ENCODE measurements at regions not wholly inside any gene's neighbourhood (a gene's known extent, or its start where the extent isn't known, plus 50 kb on each side); places are given as distances from the start of the nearest gene placed in this dataset.
A peak's percentile ranks its signal among the peaks of the same experiment; 100 is the strongest.

DNA sequence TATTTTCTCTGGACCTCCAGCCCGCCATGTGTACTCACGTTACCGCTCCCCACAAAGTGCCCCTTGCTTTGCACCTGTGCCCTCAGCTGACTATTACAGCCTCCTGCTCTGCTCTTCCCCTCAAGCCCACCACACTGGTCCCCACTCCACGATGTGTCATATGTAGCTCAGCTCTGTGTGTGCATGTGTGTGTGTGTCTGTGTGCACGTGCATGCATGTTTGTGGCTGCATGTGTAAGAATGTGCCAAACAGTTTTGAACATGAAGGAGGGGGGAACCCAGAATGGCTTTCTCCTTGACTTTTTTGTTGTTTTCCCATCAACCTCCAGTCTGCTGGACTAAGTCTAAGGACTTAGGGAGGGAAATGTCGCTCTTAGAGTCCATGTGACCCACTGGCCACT, 54.8 kb upstream of the BTRC start:
- no peak overlapping the region for H3K4me3 ChIP-seq (ENCODE audit: low read depth, low read length)
- TF ChIP-seq, protein P1, sequence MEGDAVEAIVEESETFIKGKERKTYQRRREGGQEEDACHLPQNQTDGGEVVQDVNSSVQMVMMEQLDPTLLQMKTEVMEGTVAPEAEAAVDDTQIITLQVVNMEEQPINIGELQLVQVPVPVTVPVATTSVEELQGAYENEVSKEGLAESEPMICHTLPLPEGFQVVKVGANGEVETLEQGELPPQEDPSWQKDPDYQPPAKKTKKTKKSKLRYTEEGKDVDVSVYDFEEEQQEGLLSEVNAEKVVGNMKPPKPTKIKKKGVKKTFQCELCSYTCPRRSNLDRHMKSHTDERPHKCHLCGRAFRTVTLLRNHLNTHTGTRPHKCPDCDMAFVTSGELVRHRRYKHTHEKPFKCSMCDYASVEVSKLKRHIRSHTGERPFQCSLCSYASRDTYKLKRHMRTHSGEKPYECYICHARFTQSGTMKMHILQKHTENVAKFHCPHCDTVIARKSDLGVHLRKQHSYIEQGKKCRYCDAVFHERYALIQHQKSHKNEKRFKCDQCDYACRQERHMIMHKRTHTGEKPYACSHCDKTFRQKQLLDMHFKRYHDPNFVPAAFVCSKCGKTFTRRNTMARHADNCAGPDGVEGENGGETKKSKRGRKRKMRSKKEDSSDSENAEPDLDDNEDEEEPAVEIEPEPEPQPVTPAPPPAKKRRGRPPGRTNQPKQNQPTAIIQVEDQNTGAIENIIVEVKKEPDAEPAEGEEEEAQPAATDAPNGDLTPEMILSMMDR (IDR thresholded peaks at IDR 0.05; ENCODE audit: insufficient read depth, low read depth, low read length): no peak
- DNase-seq (ENCODE audit: low read depth): no peak

DNA sequence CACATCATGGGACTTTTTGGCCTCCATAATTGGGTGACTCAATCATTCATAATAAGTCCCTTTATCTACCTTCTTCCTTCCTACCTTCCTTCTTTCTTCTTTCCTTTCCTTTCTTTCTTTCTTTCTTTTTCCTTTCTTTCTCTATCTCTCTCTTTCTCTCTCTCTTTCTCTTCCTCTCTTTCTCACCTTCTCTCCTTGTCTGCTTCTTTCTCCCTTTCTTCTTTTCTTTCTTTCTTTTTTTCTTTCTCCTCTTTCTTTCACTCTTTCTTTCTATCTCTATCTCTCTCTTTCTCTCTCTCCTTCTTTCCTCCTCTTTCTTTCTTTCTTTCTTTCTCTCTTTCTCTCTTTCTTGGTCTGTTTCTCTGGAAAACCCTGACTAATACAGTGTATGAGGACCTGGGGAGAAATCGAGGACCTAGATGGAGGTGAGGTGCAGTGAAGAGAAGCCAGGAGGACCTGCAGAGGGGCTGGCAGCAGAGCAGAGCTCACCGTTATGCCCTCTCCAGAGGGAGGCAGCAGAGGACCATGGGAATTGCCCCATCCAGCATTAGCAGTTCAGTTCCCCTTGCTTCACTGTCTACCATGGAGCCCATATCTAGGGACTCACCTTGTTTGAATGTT, 52.7 kb upstream of the BTRC start:
- TF ChIP-seq, protein P1 (IDR thresholded peaks at IDR 0.05; ENCODE audit: insufficient read depth, low read depth, low read length): peak; percentile 61
- H3K4me3 ChIP-seq (ENCODE audit: low read depth, low read length): no peak overlapping the region
- peak; percentile 57 for DNase-seq (ENCODE audit: low read depth)

DNA sequence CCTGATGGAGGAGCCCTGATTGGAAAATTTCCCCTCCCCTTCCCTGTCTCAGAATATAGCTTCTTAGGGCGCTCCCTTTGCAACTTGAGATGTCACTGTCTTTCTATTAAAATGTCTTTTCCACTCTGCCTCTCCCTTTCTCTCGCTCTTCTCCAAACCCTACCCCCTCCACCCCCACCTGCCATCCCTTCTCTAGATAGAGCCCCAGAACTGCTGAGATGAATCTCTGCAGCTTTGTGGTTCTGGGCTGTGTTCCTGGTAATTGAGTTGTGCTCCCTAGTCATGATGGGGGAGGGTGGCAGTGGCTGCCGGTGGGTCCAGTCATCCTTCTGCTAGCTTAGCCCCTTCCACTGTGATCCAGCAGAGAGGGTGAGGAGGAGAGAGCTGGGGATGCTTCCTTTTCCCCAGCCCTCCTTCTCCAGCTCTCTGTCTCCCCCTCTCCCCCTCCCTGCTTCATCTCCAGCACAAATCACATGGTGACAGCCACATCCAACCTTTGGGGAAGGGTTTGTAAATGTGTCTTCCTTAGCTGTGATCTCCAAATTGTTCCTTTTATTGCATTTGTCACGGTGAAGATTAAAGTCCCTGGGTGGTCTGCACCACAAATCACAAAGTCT, 50.8 kb upstream of the BTRC start:
- DNase-seq (ENCODE audit: low read depth): no peak
- no peak overlapping the region for H3K4me3 ChIP-seq (ENCODE audit: low read depth, low read length)
- TF ChIP-seq, protein P1 (IDR thresholded peaks at IDR 0.05; ENCODE audit: insufficient read depth, low read depth, low read length): no peak
